GM12891 (cell line): ENCODE measurements at regions not wholly inside any gene's neighbourhood (a gene's known extent, or its start where the extent isn't known, plus 50 kb on each side); places are given as distances from the start of the nearest gene placed in this dataset.

Experiments
- POLR2A ChIP-seq: IDR thresholded peaks from 2 replicates; pipeline ENCODE4 v1.6.1; 2011; ENCODE audit warnings: low read depth, low read length, control low read depth
- POLR2AphosphoS5 ChIP-seq: IDR thresholded peaks from 2 replicates; pipeline ENCODE4 v1.6.1; 2011; ENCODE audit warnings: low read depth, low read length, control low read depth
- POU2F2 ChIP-seq: IDR thresholded peaks from 2 replicates; pipeline ENCODE4 v1.6.1; 2011; ENCODE audit warnings: low read depth, mild to moderate bottlenecking, control low read depth, low read length, moderate library complexity
- SPI1 ChIP-seq: IDR thresholded peaks from 2 replicates; pipeline ENCODE4 v1.6.1; 2011; ENCODE audit warnings: low read depth, low read length, control low read depth
- TAF1 ChIP-seq: IDR thresholded peaks from 2 replicates; pipeline ENCODE4 v1.6.1; 2011; ENCODE audit warnings: low read depth, low read length, control low read depth

DNA sequence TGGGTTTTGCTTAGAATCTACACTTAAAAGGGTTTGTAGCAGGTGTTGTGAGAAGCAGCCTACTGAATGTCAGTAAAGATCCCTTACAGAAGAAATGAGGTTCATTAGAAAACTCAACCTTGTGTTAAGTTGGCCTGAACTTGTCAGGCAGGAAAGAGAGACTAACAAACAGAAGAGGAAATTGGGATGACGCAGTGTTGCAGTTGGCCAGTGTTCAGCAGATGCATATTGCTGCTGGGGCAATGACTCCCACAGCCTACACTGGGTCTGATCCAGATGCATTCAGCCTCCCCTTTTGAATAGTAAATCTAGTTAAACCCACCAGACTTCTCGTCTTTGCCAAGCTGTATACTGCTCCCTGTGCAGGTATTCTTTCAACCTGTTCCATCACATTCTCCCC lies 409.4 kb downstream of the UBE2NL start:
- TF ChIP-seq TAF1 = no peak
- no peak for TF ChIP-seq POLR2AphosphoS5
- no peak for TF ChIP-seq POLR2A
- no peak for TF ChIP-seq SPI1
- no peak for TF ChIP-seq POU2F2
